HCT116 (cell line): ENCODE measurements at regions not wholly inside any gene's neighbourhood (a gene's known extent, or its start where the extent isn't known, plus 50 kb on each side); places are given as distances from the start of the nearest gene placed in this dataset.

Experiments
- CEBPB ChIP-seq: IDR thresholded peaks from 2 replicates; pipeline ENCODE4 v1.6.1; 2012; ENCODE audit warnings: low read depth
- EGR1 ChIP-seq: IDR thresholded peaks from 2 replicates; pipeline ENCODE4 v1.6.1; 2012; ENCODE audit warnings: low read depth
- EZH2 ChIP-seq: fragments of 200-600 bp; sonication (generic); IDR thresholded peaks from 2 replicates; pipeline ENCODE4 v1.6.1; 2017; ENCODE audit warnings: antibody characterized with exemption, mixed run types
- JUND ChIP-seq: IDR thresholded peaks from 2 replicates; pipeline ENCODE4 v1.6.1; 2012
- POLR2A ChIP-seq: IDR thresholded peaks from 2 replicates; pipeline ENCODE4 v1.7.0; 2011; ENCODE audit warnings: borderline replicate concordance; ENCODE audit not compliant: insufficient read depth, insufficient read length; ENCODE audit errors: extremely low read depth
- POLR2AphosphoS5 ChIP-seq: IDR thresholded peaks from 2 replicates; pipeline ENCODE4 v1.6.1; 2011; ENCODE audit warnings: mild to moderate bottlenecking, low read depth, low read length, moderate library complexity
- SIN3A ChIP-seq: IDR thresholded peaks from 2 replicates; pipeline ENCODE4 v1.6.1; 2012; ENCODE audit warnings: low read depth
- TF ChIP-seq, protein P1 (sequence below), 3 experiments: fragments of 200-600 bp in 1 of 3; sonication (generic) in 1 of 3; IDR thresholded peaks in 2 of 3; conservative IDR thresholded peaks in 1 of 3; 2 replicates each; pipeline ENCODE4 v1.5.1; 2012 to 2017; ENCODE audit warnings: low read depth in 2 of 3, low read length in 2 of 3, antibody characterized with exemption in 1 of 3, borderline replicate concordance in 1 of 3, control low read depth in 1 of 3, mild to moderate bottlenecking in 1 of 3, mixed read lengths in 1 of 3, mixed run types in 1 of 3, moderate library complexity in 1 of 3; ENCODE audit not compliant: insufficient read depth in 1 of 3
- TF ChIP-seq, protein P2 (sequence below): IDR thresholded peaks from 2 replicates; pipeline ENCODE4 v1.6.1; 2012; ENCODE audit warnings: low read depth
- TF ChIP-seq, protein P3 (sequence below): IDR thresholded peaks from 2 replicates; pipeline ENCODE4 v1.6.1; 2012

DNA sequence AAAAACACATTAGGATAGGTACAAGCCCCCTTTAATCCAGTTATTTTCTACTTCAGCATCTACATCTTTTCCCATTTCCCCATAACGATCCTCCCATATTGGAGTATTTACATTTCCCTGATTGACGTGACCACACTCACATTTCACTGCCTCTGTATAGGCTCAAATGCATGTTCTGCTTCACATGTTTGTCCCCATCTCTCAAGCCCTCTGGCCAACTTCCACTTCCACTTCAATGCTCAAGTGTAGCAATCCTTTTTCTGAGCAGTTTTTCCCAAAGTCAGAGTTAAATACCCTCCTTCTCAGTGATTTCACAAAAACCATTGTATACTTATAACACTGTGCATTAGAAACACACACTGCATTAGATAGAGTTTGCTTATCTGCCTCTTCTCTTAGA is 61.8 kb upstream of the TTLL7 start:
- TF ChIP-seq EZH2 (no peak), SIN3A (no peak), CEBPB (no peak), POLR2AphosphoS5 (no peak), EGR1 (no peak), POLR2A (no peak), JUND (no peak)
- TF ChIP-seq, protein P1, sequence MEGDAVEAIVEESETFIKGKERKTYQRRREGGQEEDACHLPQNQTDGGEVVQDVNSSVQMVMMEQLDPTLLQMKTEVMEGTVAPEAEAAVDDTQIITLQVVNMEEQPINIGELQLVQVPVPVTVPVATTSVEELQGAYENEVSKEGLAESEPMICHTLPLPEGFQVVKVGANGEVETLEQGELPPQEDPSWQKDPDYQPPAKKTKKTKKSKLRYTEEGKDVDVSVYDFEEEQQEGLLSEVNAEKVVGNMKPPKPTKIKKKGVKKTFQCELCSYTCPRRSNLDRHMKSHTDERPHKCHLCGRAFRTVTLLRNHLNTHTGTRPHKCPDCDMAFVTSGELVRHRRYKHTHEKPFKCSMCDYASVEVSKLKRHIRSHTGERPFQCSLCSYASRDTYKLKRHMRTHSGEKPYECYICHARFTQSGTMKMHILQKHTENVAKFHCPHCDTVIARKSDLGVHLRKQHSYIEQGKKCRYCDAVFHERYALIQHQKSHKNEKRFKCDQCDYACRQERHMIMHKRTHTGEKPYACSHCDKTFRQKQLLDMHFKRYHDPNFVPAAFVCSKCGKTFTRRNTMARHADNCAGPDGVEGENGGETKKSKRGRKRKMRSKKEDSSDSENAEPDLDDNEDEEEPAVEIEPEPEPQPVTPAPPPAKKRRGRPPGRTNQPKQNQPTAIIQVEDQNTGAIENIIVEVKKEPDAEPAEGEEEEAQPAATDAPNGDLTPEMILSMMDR (IDR thresholded peaks at IDR 0.05 in 2 of 3, conservative IDR thresholded peaks at IDR 0.05 in 1 of 3; ENCODE audit: borderline replicate concordance in 1 of 3, insufficient read depth in 1 of 3, low read depth in 2 of 3, low read length in 2 of 3), result no peak
- TF ChIP-seq, protein P2, sequence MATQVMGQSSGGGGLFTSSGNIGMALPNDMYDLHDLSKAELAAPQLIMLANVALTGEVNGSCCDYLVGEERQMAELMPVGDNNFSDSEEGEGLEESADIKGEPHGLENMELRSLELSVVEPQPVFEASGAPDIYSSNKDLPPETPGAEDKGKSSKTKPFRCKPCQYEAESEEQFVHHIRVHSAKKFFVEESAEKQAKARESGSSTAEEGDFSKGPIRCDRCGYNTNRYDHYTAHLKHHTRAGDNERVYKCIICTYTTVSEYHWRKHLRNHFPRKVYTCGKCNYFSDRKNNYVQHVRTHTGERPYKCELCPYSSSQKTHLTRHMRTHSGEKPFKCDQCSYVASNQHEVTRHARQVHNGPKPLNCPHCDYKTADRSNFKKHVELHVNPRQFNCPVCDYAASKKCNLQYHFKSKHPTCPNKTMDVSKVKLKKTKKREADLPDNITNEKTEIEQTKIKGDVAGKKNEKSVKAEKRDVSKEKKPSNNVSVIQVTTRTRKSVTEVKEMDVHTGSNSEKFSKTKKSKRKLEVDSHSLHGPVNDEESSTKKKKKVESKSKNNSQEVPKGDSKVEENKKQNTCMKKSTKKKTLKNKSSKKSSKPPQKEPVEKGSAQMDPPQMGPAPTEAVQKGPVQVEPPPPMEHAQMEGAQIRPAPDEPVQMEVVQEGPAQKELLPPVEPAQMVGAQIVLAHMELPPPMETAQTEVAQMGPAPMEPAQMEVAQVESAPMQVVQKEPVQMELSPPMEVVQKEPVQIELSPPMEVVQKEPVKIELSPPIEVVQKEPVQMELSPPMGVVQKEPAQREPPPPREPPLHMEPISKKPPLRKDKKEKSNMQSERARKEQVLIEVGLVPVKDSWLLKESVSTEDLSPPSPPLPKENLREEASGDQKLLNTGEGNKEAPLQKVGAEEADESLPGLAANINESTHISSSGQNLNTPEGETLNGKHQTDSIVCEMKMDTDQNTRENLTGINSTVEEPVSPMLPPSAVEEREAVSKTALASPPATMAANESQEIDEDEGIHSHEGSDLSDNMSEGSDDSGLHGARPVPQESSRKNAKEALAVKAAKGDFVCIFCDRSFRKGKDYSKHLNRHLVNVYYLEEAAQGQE, result no peak
- TF ChIP-seq, protein P3, sequence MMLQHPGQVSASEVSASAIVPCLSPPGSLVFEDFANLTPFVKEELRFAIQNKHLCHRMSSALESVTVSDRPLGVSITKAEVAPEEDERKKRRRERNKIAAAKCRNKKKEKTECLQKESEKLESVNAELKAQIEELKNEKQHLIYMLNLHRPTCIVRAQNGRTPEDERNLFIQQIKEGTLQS, result no peak
